DOHH2 (cell line): ENCODE measurements at regions not wholly inside any gene's neighbourhood (a gene's known extent, or its start where the extent isn't known, plus 50 kb on each side); places are given as distances from the start of the nearest gene placed in this dataset.

Source experiments
- H3F3A ChIP-seq: fragments of 200-600 bp; sonication (generic), shearing (Covaris generic); 2 replicates; pipeline ENCODE4 v1.6.0; 2016; ENCODE audit warnings: antibody characterized with exemption, mild to moderate bottlenecking; ENCODE audit not compliant: control insufficient read depth, insufficient read depth
- H3K27ac ChIP-seq: fragments of 200-600 bp; sonication (generic); 2 replicates; pipeline ENCODE4 v1.5.1; 2014; ENCODE audit warnings: low read depth, mild to moderate bottlenecking, low read length, moderate library complexity
- H3K27me3 ChIP-seq: fragments of 200-600 bp; sonication (generic); 2 replicates; pipeline ENCODE4 v1.6.1; 2014; ENCODE audit warnings: mild to moderate bottlenecking, low read length, mixed read lengths; ENCODE audit not compliant: control insufficient read depth
- H3K36me3 ChIP-seq: fragments of 200-600 bp; sonication (generic); 2 replicates; pipeline ENCODE4 v1.6.1; 2014; ENCODE audit warnings: mild to moderate bottlenecking, low read length, moderate library complexity, mixed read lengths; ENCODE audit not compliant: control insufficient read depth
- H3K4me1 ChIP-seq: fragments of 200-600 bp; sonication (generic); 2 replicates; pipeline ENCODE4 v1.6.1; 2014; ENCODE audit warnings: mild to moderate bottlenecking, low read length, mixed read lengths; ENCODE audit not compliant: control insufficient read depth
- H3K4me2 ChIP-seq: fragments of 200-600 bp; sonication (generic); 2 replicates; pipeline ENCODE4 v1.6.0; 2014; ENCODE audit warnings: mild to moderate bottlenecking, low read length, moderate library complexity
- H3K4me3 ChIP-seq: fragments of 200-600 bp; sonication (generic); 2 replicates; pipeline ENCODE4 v1.5.1; 2014; ENCODE audit warnings: mild to moderate bottlenecking, low read length, mixed read lengths
- H3K79me2 ChIP-seq: fragments of 200-600 bp; sonication (generic); 2 replicates; pipeline ENCODE4 v1.6.1; 2014; ENCODE audit warnings: mild to moderate bottlenecking, low read length, mixed read lengths; ENCODE audit not compliant: control insufficient read depth
- H3K9me2 ChIP-seq: fragments of 200-600 bp; sonication (generic); replicated peaks from 2 replicates; pipeline ENCODE4 v1.6.1; 2014; ENCODE audit warnings: mild to moderate bottlenecking, low read length, mixed read lengths; ENCODE audit not compliant: control insufficient read depth
- H3K9me3 ChIP-seq: fragments of 200-600 bp; sonication (generic); 2 replicates; pipeline ENCODE4 v1.6.1; 2014; ENCODE audit warnings: antibody characterized with exemption, low read length, mixed read lengths; ENCODE audit not compliant: control insufficient read depth, insufficient read depth
- H4K20me1 ChIP-seq: fragments of 200-600 bp; sonication (generic); 2 replicates; pipeline ENCODE4 v1.6.0; 2014; ENCODE audit warnings: low read depth, mild to moderate bottlenecking, antibody characterized with exemption, low read length, moderate library complexity; ENCODE audit not compliant: control insufficient read depth, insufficient read depth
- EZH2phosphoT487 ChIP-seq: fragments of 200-600 bp; sonication (generic); IDR thresholded peaks from 2 replicates; pipeline ENCODE4 v1.6.1; 2017; ENCODE audit warnings: borderline replicate concordance, mild to moderate bottlenecking, antibody characterized with exemption, low read length, moderate library complexity, mixed read lengths
- TF ChIP-seq, protein P1 (sequence below): fragments of 200-600 bp; sonication (generic); IDR thresholded peaks from one replicate; pipeline ENCODE4 v1.5.1; 2014; ENCODE audit warnings: antibody characterized with exemption, mild to moderate bottlenecking, low read depth, low read length; ENCODE audit not compliant: poor library complexity, severe bottlenecking

DNA sequence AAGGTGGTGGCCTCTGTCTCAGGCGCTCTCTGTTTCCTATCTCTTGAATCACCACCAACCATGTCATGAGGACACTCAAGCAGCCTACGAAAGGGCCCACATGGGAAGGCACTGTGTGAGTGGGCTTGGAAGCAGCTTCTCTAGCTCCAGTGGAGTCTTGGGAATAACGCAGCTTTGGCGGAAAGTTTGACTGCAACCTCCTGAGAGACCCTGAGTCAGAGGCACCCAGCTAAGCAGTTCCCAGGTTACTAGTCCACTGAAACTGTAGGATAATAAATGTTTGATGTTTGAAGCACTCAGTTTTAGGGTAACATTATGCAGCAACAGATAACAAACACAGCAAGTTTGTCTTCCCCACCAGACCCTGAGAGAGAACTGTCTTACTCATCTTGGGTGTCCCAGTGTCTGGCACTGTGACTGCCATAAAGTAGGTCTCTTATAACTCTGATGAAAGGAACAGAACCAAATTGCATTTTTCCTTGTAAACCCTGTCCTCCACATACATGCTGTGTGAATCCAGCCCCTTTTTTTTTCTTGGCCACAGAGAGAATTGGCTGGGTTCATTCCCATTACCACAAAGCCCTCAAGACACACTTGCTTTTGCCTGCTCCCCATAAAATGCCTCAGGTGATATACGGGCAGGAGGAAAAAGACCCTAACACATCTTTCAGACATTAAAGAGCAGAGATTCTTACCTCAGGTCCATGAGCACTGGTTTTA, 185.5 kb downstream of the ZNF365 start:
- Histone ChIP-seq H3K79me2 (no peaks in the 10 kb centered on the region), H3K4me2 (no peak overlapping the region), H4K20me1 (no peaks in the 10 kb centered on the region), H3K36me3 (no peaks in the 10 kb centered on the region), H3K4me3 (no peak overlapping the region), H3K27ac (no peak overlapping the region), H3K27me3 (peaks cover 8% of the 10 kb centered on the region; the same call in 1 of the 2 replicates), H3K4me1 (no peaks in the 10 kb centered on the region), H3F3A (no peaks in the 10 kb centered on the region), H3K9me3 (no peaks in the 10 kb centered on the region), H3K9me2 (no peaks in the 10 kb centered on the region)
- TF ChIP-seq, protein P1, sequence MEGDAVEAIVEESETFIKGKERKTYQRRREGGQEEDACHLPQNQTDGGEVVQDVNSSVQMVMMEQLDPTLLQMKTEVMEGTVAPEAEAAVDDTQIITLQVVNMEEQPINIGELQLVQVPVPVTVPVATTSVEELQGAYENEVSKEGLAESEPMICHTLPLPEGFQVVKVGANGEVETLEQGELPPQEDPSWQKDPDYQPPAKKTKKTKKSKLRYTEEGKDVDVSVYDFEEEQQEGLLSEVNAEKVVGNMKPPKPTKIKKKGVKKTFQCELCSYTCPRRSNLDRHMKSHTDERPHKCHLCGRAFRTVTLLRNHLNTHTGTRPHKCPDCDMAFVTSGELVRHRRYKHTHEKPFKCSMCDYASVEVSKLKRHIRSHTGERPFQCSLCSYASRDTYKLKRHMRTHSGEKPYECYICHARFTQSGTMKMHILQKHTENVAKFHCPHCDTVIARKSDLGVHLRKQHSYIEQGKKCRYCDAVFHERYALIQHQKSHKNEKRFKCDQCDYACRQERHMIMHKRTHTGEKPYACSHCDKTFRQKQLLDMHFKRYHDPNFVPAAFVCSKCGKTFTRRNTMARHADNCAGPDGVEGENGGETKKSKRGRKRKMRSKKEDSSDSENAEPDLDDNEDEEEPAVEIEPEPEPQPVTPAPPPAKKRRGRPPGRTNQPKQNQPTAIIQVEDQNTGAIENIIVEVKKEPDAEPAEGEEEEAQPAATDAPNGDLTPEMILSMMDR = no peak

DNA sequence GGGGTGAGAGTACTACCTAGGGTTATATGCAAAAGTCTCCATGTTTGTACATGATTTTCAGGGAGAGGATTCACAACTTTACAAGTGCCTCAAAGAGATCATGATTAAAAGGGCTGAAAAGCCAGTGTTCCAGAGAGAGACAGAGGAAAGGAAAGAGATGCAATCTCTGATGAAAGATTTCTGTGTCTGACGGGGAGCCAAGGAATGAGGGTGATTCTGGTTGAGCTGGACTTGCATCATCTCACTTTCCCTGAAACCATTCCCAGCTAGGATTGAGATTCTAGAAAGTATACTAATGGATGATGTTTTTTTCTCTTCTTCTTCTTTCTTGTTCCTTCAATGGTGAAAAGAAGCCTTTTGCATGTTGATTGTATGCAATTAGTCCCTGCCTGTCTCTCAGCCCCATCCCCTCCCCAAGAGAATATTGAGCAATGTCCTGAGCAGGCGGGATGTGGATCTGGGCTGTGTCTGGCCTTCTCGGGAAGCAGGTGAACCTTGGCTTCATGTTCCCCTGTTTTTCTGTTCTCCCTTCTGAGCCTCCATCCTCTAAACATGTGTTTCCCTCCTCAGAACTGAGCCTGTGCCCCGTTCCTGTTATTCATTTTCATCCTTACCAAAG, 186.1 kb downstream of the ZNF365 start:
- no peak overlapping the region for H3K27ac ChIP-seq
- no peaks in the 10 kb centered on the region for H3K36me3 ChIP-seq
- no peaks in the 10 kb centered on the region for H3K79me2 ChIP-seq
- no peaks in the 10 kb centered on the region for H3K4me1 ChIP-seq
- H3F3A ChIP-seq = no peaks in the 10 kb centered on the region
- TF ChIP-seq, protein P1 = no peak
- TF ChIP-seq EZH2phosphoT487 = no peak
- H3K9me2 ChIP-seq = no peaks in the 10 kb centered on the region
- H3K4me2 ChIP-seq = no peak overlapping the region
- H3K4me3 ChIP-seq = no peak overlapping the region
- no peaks in the 10 kb centered on the region for H3K9me3 ChIP-seq
- no peaks in the 10 kb centered on the region for H4K20me1 ChIP-seq
- H3K27me3 ChIP-seq = peaks cover 8% of the 10 kb centered on the region; the same call in 1 of the 2 replicates

DNA sequence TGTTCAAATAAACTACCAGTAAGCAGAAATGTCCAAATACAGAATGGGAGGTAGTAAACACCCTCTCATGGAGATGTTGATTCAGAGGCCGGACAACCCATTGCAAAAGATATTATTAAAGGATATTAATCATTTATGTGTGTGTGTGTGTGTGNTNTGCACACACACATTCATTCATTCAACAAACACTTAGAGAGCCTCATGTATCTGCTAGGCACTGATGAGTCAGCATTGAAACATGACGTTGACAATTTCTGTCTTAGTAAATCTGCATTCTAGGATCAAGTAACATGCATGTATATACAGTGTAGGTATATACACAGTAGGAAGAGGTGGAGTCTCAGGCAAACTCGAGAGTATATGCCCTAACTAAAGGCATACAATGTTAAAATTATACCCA, 187.0 kb downstream of the ZNF365 start:
- H3K9me2 ChIP-seq = no peaks in the 10 kb centered on the region
- TF ChIP-seq, protein P1 = no peak
- H3F3A ChIP-seq = no peaks in the 10 kb centered on the region
- H3K27me3 ChIP-seq = peaks cover 5% of the 10 kb centered on the region; the same call in 1 of the 2 replicates
- no peaks in the 10 kb centered on the region for H3K4me1 ChIP-seq
- no peaks in the 10 kb centered on the region for H3K79me2 ChIP-seq
- no peak overlapping the region for H3K27ac ChIP-seq
- H3K4me2 ChIP-seq = no peak overlapping the region
- no peaks in the 10 kb centered on the region for H3K36me3 ChIP-seq
- H3K9me3 ChIP-seq = no peaks in the 10 kb centered on the region
- no peaks in the 10 kb centered on the region for H4K20me1 ChIP-seq
- H3K4me3 ChIP-seq = no peak overlapping the region
